ENCODE measurements at regions not wholly inside any gene's neighbourhood (a gene's known extent, or its start where the extent isn't known, plus 50 kb on each side); places are given as distances from the start of the nearest gene placed in this dataset.

- intact Hi-C loops (cut with DNase I) = no loop called here
- H3K9ac ChIP-seq (ENCODE audit: low read depth in 2 of 2, low read length in 2 of 2) = no peak overlapping the region
- no peak overlapping the region for H3K27ac ChIP-seq
These were observed 257.6 kb upstream of the STT3B start for GRCh38 chr3:31275038-31275572.

GRCh38 chr3:31275583-31275982 lies 257.1 kb upstream of the STT3B start:
- intact Hi-C loops (cut with DNase I) = no loop called here
- no peak overlapping the region for H3K4me3 ChIP-seq
- H3K27me3 ChIP-seq = no peaks in the 10 kb centered on the region
- H3K27ac ChIP-seq = no peak overlapping the region
- no peak for TF ChIP-seq CTCF (IDR thresholded peaks at IDR 0.05)
- no peaks in the 10 kb centered on the region for H3K36me3 ChIP-seq
- no peaks in the 10 kb centered on the region for H3K9me3 ChIP-seq
- no peak for DNase-seq
- no peak overlapping the region for H3K9ac ChIP-seq (ENCODE audit: low read depth in 2 of 2, low read length in 2 of 2)
- H3K4me1 ChIP-seq = no peaks in the 10 kb centered on the region

More at GRCh38 chr3:31275038-31275572, 257.6 kb upstream of the STT3B start:
- no peaks in the 10 kb centered on the region for H3K9me3 ChIP-seq
- TF ChIP-seq CTCF (IDR thresholded peaks at IDR 0.05) = no peak
- H3K4me3 ChIP-seq = no peak overlapping the region
- no peaks in the 10 kb centered on the region for H3K4me1 ChIP-seq
- DNase-seq = no peak
- no peaks in the 10 kb centered on the region for H3K36me3 ChIP-seq
- no peaks in the 10 kb centered on the region for H3K27me3 ChIP-seq

GRCh38 chr3:31277582-31277981 lies 255.1 kb upstream of the STT3B start:
- Histone ChIP-seq H3K4me3 (no peak overlapping the region), H3K9ac (ENCODE audit: low read depth in 2 of 2, low read length in 2 of 2) (no peak overlapping the region), H3K4me1 (no peaks in the 10 kb centered on the region), H3K27me3 (no peaks in the 10 kb centered on the region), H3K9me3 (no peaks in the 10 kb centered on the region), H3K27ac (no peak overlapping the region), H3K36me3 (no peaks in the 10 kb centered on the region)
- intact Hi-C loops (cut with DNase I) = no loop called here
- DNase-seq = no peak
- no peak for TF ChIP-seq CTCF (IDR thresholded peaks at IDR 0.05)

GRCh38 chr3:31278532-31278931 lies 254.2 kb upstream of the STT3B start:
- TF ChIP-seq CTCF (IDR thresholded peaks at IDR 0.05) = no peak
- intact Hi-C loops (cut with DNase I) = no loop called here
- Histone ChIP-seq H3K27ac (no peak overlapping the region), H3K36me3 (no peaks in the 10 kb centered on the region), H3K4me3 (no peak overlapping the region), H3K9ac (ENCODE audit: low read depth in 2 of 2, low read length in 2 of 2) (no peak overlapping the region), H3K27me3 (no peaks in the 10 kb centered on the region), H3K4me1 (no peaks in the 10 kb centered on the region), H3K9me3 (no peaks in the 10 kb centered on the region)
- DNase-seq = no peak

- Histone ChIP-seq H3K9ac (ENCODE audit: low read depth in 2 of 2, low read length in 2 of 2) (no peak overlapping the region), H3K9me3 (no peaks in the 10 kb centered on the region), H3K27me3 (no peaks in the 10 kb centered on the region), H3K36me3 (no peaks in the 10 kb centered on the region), H3K27ac (no peak overlapping the region), H3K4me1 (no peaks in the 10 kb centered on the region), H3K4me3 (no peak overlapping the region)
- DNase-seq = no peak
- intact Hi-C loops (cut with DNase I) = no loop called here
- TF ChIP-seq CTCF (IDR thresholded peaks at IDR 0.05) = no peak
These were observed 247.9 kb upstream of the STT3B start for GRCh38 chr3:31284776-31285175.
